ENCODE measurements at regions not wholly inside any gene's neighbourhood (a gene's known extent, or its start where the extent isn't known, plus 50 kb on each side); places are given as distances from the start of the nearest gene placed in this dataset.

DNA sequence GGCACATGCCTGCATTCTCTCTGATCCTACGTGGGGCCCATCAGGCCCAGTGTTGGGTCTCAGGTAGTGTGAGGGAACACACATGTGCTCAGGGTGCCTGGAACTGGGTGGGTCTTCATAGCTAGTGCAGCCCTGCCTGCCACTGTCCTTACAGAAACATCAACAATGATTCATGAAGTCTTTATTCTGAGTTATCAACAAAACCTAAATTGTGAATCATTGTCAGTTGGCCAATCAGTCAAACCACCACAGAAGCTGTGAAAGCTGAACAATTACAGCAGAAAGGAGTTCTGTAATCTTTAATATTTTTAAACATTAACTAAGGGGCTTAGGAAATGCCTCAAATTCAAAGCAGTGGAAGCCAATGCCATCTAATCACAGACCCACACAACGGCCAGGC lies 82.8 kb upstream of the ZNF521 start:
- Histone ChIP-seq H3K4me1 (no peaks in the 10 kb centered on the region), H3K9me3 (no peaks in the 10 kb centered on the region), H3K4me3 (ENCODE audit: low read depth, low read length) (no peak overlapping the region), H3K27me3 (replicated peaks; ENCODE audit: control insufficient read depth, insufficient read depth, low read length) (no peaks in the 10 kb centered on the region), H3K36me3 (ENCODE audit: control insufficient read depth, insufficient read depth, low read length) (no peaks in the 10 kb centered on the region)
- no peak overlapping the region for H3K4me3 Mint-ChIP-seq (ENCODE audit: unreplicated experiment)
- BruUV-seq (replicated peaks) = no TSS peak
- no peaks in the 10 kb centered on the region for H3K4me1 Mint-ChIP-seq (ENCODE audit: low read depth, unreplicated experiment)
- no peaks in the 10 kb centered on the region for H3K9me3 Mint-ChIP-seq (ENCODE audit: unreplicated experiment)
- POLR2A ChIA-PET = no interaction called here
- DNase-seq = no peak
- intact Hi-C loops (cut with micrococcal nuclease; ENCODE audit: unreplicated experiment) = no loop called here
- H3K27ac Mint-ChIP-seq (ENCODE audit: unreplicated experiment) = no peak overlapping the region
- H3K36me3 Mint-ChIP-seq (ENCODE audit: insufficient read depth, unreplicated experiment) = no peaks in the 10 kb centered on the region
- TF ChIP-seq, protein P1, sequence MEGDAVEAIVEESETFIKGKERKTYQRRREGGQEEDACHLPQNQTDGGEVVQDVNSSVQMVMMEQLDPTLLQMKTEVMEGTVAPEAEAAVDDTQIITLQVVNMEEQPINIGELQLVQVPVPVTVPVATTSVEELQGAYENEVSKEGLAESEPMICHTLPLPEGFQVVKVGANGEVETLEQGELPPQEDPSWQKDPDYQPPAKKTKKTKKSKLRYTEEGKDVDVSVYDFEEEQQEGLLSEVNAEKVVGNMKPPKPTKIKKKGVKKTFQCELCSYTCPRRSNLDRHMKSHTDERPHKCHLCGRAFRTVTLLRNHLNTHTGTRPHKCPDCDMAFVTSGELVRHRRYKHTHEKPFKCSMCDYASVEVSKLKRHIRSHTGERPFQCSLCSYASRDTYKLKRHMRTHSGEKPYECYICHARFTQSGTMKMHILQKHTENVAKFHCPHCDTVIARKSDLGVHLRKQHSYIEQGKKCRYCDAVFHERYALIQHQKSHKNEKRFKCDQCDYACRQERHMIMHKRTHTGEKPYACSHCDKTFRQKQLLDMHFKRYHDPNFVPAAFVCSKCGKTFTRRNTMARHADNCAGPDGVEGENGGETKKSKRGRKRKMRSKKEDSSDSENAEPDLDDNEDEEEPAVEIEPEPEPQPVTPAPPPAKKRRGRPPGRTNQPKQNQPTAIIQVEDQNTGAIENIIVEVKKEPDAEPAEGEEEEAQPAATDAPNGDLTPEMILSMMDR (IDR thresholded peaks at IDR 0.05; ENCODE audit: insufficient read depth in 1 of 2, low read depth in 1 of 2, low read length in 1 of 2, severe bottlenecking in 1 of 2, unreplicated experiment in 1 of 2) = no peak
- CTCF ChIA-PET = no interaction called here
- peaks cover 11% of the 10 kb centered on the region for H3K27me3 Mint-ChIP-seq (ENCODE audit: insufficient read depth, unreplicated experiment)

GRCh38 chr18:25433590-25433989 lies 81.6 kb upstream of the ZNF521 start:
- ChIA-PET POLR2A (no interaction called here), CTCF (no interaction called here)
- no peaks in the 10 kb centered on the region for H3K27me3 ChIP-seq (replicated peaks; ENCODE audit: control insufficient read depth, insufficient read depth, low read length)
- H3K4me1 ChIP-seq = no peaks in the 10 kb centered on the region
- H3K36me3 ChIP-seq (ENCODE audit: control insufficient read depth, insufficient read depth, low read length) = no peaks in the 10 kb centered on the region
- H3K36me3 Mint-ChIP-seq (ENCODE audit: insufficient read depth, unreplicated experiment) = no peaks in the 10 kb centered on the region
- intact Hi-C loops (cut with micrococcal nuclease; ENCODE audit: unreplicated experiment) = no loop called here
- peaks cover 16% of the 10 kb centered on the region for H3K27me3 Mint-ChIP-seq (ENCODE audit: insufficient read depth, unreplicated experiment)
- no TSS peak for BruUV-seq (replicated peaks)
- TF ChIP-seq, protein P1 (IDR thresholded peaks at IDR 0.05; ENCODE audit: insufficient read depth in 1 of 2, low read depth in 1 of 2, low read length in 1 of 2, severe bottlenecking in 1 of 2, unreplicated experiment in 1 of 2) = no peak
- DNase-seq = no peak
- no peaks in the 10 kb centered on the region for H3K9me3 ChIP-seq
- no peak overlapping the region for H3K4me3 ChIP-seq (ENCODE audit: low read depth, low read length)
- no peak overlapping the region for H3K27ac Mint-ChIP-seq (ENCODE audit: unreplicated experiment)
- no peaks in the 10 kb centered on the region for H3K4me1 Mint-ChIP-seq (ENCODE audit: low read depth, unreplicated experiment)
- no peaks in the 10 kb centered on the region for H3K9me3 Mint-ChIP-seq (ENCODE audit: unreplicated experiment)
- no peak overlapping the region for H3K4me3 Mint-ChIP-seq (ENCODE audit: unreplicated experiment)

GRCh38 chr18:25425024-25425423 lies 73.1 kb upstream of the ZNF521 start:
- intact Hi-C loops (cut with micrococcal nuclease; ENCODE audit: unreplicated experiment) = no loop called here
- Histone ChIP-seq H3K27me3 (replicated peaks; ENCODE audit: control insufficient read depth, insufficient read depth, low read length) (no peaks in the 10 kb centered on the region), H3K4me1 (no peaks in the 10 kb centered on the region), H3K4me3 (ENCODE audit: low read depth, low read length) (no peak overlapping the region), H3K36me3 (ENCODE audit: control insufficient read depth, insufficient read depth, low read length) (no peaks in the 10 kb centered on the region), H3K9me3 (no peaks in the 10 kb centered on the region)
- Mint-ChIP-seq H3K9me3 (ENCODE audit: unreplicated experiment) (no peaks in the 10 kb centered on the region), H3K4me3 (ENCODE audit: unreplicated experiment) (no peak overlapping the region), H3K36me3 (ENCODE audit: insufficient read depth, unreplicated experiment) (no peaks in the 10 kb centered on the region), H3K4me1 (ENCODE audit: low read depth, unreplicated experiment) (no peaks in the 10 kb centered on the region), H3K27ac (ENCODE audit: unreplicated experiment) (no peak overlapping the region), H3K27me3 (ENCODE audit: insufficient read depth, unreplicated experiment) (peaks cover 8% of the 10 kb centered on the region)
- no TSS peak for BruUV-seq (replicated peaks)
- ChIA-PET POLR2A (no interaction called here), CTCF (no interaction called here)
- DNase-seq = no peak
- TF ChIP-seq, protein P1 (IDR thresholded peaks at IDR 0.05; ENCODE audit: insufficient read depth in 1 of 2, low read depth in 1 of 2, low read length in 1 of 2, severe bottlenecking in 1 of 2, unreplicated experiment in 1 of 2) = no peak
